Stimulated activated CD8-positive, alpha-beta memory T cell treated with anti-CD3 and anti-CD28 coated beads, Interleukin-7, amount 100 ng/mL, for 4 hours (primary cell): ENCODE measurements at regions not wholly inside any gene's neighbourhood (a gene's known extent, or its start where the extent isn't known, plus 50 kb on each side); places are given as distances from the start of the nearest gene placed in this dataset.

Experiments used
- DNase-seq, 2 donors: peaks; one replicate each; pipeline ENCODE4 v3.0.0-alpha.2; 2020; ENCODE audit warnings: low read depth in 2 of 2

DNA sequence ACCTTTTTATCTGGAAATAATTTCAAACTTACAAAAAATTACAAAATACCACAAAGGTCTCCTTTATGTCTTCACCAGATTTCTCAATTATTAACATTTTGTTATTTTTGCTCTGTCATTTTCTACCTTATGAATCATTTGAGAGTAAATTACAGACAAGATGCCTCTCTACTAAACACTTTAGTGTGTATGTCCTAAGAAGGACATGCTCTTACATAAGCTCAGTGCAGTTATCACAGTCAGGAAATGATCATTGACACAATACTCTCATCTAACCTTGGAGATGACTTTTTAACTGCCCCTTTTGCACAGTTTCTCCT is 378.9 kb upstream of the RUNX1 start:
- DNase-seq, result no peak

- no peak for DNase-seq
These were observed 378.4 kb upstream of the RUNX1 start for GRCh38 chr21:35427320-35428000.

DNA sequence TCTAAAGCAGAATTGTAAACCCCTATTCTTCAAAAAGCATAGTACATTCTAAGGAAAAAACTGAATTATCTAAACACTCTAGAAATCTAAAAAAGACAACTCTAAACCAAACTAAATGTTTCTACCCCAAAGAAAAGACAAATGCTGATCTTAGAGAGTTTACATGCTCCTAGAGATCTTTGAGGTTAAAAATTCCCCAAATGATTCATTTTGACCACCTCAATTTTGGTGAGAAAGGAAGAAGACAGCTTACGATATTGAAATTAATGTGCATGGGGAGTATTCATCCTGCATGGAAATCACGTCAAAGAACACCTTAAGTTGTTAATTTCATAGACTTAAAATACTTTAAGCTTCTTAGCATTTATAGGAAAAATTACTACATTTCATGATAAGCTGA is 377.8 kb upstream of the RUNX1 start:
- DNase-seq, result no peak

DNA sequence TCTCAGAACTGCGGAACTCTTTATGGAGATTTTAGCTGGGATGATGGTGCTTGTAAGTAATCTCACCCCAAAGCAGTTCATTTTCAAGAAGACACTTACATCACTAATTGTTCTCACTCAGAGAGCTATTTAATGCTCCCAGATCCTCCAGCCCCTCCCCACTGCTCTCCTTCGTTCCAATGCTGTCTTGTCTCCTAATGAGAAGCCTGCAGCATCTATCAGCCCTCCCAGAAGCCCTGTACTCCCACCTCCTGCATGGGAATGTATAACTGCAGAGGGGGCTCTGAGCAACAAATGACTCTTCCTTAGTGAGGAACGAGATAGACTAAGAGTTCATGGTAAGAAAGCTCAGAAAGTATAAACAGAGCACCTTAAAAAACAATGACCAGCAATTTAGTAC is 377.4 kb upstream of the RUNX1 start:
- no peak for DNase-seq

- no peak for DNase-seq
These were observed 375.0 kb upstream of the RUNX1 start for GRCh38 chr21:35424122-35424521.

GRCh38 chr21:35423709-35424108 is 374.6 kb upstream of the RUNX1 start:
- no peak for DNase-seq

DNA sequence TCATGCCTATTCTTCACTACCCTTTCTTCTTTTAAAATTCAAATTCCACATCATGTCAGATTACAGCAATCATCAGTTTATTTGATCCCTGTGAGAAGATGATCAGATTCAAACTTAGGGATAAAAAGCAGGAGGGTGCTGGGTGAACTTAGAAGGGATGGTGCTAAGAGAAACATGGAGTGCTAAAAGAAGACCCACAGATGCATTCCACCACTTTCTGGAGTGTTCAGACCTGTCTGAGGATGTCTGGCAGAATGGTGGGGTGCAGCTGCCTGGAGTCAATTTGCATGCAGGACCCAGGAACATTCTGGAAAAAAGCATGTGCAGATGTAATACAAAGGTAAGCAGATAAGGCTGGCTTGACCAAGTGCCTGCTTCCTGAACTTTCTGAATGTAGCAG is 372.9 kb upstream of the RUNX1 start:
- no peak for DNase-seq

DNA sequence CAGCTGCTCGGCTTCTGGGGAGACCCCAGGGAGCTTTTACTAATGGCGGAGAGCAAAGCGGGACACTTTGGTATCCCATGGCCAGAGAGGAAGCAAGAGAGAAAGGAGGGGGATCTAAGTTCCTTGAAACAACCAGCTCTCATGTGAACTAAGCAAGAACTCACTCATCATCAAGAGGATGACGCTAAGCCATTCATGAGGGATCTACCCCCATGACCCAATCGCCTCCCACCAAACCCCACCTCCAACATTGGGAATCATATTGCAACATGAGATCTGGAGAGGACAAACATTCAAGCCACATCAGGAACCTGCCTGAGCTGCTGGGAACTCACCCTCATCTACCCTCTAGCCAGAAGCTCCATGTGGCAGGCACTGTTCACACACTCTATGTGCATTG is 372.1 kb upstream of the RUNX1 start:
- DNase-seq, result no peak

- DNase-seq, result no peak
These were observed 371.6 kb upstream of the RUNX1 start for GRCh38 chr21:35420656-35421055.

DNA sequence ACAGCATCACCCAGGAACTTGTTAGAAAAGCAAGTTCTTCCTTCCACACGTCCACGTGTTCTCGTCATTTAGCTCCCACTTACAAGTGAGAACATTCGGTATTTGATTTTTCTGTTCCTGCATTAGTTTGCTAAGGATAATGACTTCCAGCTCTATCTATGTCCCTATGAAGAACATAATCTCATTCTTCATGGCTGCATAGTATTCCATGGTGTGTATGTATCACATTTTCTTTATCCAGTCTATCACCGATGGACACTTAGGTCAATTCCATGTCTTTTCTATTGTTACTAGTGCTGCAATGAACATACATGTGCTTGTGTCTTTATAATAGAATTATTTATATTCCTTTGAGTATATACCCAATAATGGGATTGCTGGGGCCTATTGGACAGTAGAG is 368.7 kb upstream of the RUNX1 start:
- no peak for DNase-seq

DNA sequence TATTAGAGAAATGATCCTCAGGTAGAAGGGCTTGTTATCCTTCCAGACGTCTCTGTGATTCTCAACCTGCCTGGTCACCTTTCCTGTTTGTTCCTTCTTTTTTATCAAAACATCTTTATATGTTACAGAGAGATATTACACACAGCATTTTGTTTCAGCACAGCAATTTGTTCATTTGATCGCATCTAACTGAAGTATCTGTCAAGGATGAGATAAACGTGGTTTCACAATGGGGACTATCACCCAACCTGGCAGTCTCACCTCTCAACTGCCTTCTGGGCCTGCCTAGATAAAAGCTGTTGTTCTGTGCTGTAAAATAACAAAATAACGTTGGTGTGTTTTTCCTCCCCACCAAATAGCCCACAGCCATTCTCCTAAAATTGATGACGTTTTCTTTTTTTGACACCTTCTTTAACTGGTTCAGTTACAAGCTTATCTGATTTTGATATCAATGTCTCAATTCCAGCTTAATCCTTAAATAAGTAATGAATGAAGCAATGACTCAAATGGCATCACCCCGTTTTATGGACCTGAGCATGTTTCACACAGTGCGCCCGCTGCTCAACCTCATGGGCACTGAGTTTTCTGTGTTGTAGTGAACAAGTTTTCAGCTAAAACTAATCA is 367.9 kb upstream of the RUNX1 start:
- DNase-seq, result no peak

DNA sequence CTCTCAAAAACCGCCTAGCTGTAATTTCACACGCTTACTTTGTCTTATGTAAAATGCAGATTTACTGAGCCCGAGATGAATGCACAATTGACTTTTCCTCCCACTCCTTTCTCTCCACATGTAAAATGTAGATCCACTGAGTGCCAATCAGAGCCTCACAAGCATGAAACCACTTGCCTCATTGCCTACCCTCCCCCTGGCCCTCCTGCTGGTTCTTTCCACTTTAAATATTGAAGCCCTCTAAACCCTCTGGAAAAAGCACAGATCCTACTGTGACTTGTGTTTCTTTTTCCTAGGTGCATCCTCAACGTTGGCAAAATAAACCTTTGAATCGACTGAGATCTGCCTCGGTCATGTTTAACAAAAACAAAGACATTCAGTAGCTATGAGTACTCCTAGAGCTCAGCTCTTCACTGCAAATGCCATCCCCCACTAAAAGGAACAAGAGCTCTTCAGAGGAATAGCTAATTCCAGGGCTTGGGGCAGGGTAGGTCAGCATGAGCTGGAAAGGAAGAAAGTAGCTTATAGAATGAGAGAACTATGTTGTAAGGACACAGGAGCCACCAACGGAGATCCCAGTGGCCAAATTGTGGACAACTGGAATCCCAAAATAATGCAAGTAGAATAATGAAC is 365.5 kb upstream of the RUNX1 start:
- no peak for DNase-seq

DNA sequence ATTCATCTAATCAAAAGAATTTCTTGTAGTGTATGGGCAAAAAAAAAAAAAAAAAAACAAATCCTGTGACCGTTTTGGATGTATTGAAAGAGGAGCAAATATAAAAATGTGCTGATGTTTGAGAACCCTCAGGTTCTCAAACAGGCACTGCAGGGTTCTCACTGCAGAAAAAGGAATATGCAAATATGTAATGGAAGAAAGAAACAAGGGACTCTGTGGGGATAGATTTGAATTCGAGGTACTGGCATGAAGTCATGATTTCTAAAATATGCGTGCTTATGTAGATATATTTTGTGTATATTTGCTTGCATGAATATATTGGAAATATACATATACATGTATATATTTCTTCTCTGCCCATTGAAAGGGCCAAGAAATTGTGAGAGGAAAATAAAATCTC is 365.0 kb upstream of the RUNX1 start:
- DNase-seq, result no peak

- no peak for DNase-seq
These were observed 363.1 kb upstream of the RUNX1 start for GRCh38 chr21:35412231-35412630.

GRCh38 chr21:35411434-35411833 is 362.3 kb upstream of the RUNX1 start:
- no peak for DNase-seq

- DNase-seq, result no peak
These were observed 361.6 kb upstream of the RUNX1 start for GRCh38 chr21:35410656-35411055.

GRCh38 chr21:35410123-35410522 is 361.0 kb upstream of the RUNX1 start:
- DNase-seq, result no peak

DNA sequence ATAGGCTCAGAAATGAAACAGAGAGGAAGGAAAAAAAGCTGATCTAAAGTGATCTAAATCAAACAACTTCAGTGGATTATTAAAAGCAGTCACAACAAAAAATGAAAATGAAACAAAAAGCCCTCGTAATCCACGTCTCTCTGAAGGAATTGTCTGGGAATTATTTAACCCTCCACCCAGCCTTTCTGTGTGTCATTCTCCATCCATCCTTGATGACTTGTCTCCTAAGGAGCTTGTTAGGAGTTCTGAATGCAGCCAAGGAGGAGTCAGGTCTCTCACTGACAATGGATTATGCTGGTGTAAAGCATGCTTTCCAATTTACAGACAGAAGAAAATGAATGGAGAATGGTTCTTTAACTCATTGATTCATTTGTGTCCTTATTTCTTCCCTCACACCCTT is 359.3 kb upstream of the RUNX1 start:
- DNase-seq, result no peak

GRCh38 chr21:35406635-35407034 is 357.5 kb upstream of the RUNX1 start:
- DNase-seq, result no peak

- DNase-seq, result no peak
These were observed 356.9 kb upstream of the RUNX1 start for GRCh38 chr21:35405981-35406380.

DNA sequence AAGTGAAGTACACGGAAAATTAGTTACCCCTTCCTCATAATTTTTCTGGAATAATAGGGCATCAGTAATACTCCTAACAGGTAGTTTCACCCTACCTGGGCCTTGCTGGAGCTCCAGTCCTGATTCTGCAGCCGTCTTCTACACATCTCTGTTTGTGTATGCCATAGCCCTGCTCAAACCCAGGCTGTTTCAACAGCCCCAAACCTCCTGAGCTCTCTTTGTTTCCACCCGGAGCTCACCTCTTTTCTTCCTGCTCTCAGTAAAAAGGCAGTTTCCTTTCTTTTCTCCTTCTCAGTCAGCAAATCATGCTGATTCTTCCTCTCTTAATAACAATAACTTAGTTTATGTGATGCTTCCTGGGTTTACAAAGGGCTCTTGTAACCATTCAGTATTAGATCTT is 355.1 kb upstream of the RUNX1 start:
- DNase-seq, result no peak

GRCh38 chr21:35402061-35402460 is 353.0 kb upstream of the RUNX1 start:
- DNase-seq, result no peak

GRCh38 chr21:35401476-35401875 is 352.4 kb upstream of the RUNX1 start:
- no peak for DNase-seq
